ENCODE measurements at regions not wholly inside any gene's neighbourhood (a gene's known extent, or its start where the extent isn't known, plus 50 kb on each side); places are given as distances from the start of the nearest gene placed in this dataset.
"Not testable (repeated sequence)": the region's sequence is repeated elsewhere in the genome, so short reads cannot be mapped to it uniquely, and the experiment has no call there.

DNA sequence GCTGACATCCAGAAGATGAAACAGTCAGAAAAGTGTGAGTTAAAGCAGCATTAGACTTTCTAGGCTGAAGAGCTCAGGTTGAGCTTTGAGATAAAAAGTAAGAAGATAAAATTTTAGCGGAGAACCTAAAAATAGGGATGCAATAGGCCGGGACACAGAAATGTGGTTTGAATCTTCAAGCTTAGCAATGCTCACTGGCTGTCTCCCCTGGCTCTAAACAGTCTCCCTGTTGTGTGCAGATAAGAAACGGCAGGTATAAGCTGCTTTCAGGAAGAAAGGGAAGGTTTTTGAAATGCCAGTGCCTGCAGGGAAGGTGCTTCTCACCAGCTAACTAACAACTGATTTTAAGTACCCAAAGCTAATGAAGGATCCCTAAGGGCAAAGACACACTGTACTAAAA, 718.7 kb upstream of the SGO1 start:
- no peak for DNase-seq

DNA sequence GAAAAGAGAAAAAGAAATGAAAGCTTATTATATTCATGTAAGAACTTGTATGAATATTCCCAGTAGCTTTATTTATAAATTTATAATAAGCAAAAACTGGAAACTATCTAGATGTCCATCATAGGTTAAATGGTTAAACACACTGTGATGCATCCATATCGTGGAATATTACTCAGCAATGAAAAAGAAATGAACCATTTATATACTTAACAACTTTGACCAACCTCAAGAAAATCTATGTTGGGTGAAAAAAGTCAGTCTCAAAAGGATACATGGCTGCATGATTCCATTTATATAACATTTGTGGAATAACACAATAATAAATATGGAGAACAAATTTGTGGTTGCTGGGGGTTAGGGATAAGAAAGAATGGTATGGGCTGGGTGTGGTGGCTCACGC, 713.0 kb upstream of the SGO1 start:
- DNase-seq = no peak

GRCh38 chr3:20890111-20890519, 704.1 kb upstream of the SGO1 start:
- DNase-seq = no peak

DNA sequence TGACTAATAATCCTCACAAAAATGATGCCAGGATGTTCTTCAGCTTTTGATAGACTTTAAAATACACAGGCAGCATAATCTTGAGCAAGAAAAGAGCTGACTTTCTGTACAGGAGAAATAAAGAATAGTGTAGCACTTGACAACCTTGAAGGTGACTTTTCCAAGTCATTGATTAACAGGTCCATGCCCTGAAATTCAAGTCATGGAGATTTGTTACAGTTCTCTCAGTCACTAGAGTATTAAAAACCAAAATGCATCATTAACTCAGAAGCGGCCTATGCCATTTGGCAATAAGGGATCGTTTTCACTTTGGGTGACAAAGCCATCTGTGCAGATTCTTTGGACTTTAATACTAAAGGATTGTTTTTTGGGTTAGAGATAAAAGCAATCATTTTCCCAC, 692.7 kb upstream of the SGO1 start:
- no peak for DNase-seq

DNA sequence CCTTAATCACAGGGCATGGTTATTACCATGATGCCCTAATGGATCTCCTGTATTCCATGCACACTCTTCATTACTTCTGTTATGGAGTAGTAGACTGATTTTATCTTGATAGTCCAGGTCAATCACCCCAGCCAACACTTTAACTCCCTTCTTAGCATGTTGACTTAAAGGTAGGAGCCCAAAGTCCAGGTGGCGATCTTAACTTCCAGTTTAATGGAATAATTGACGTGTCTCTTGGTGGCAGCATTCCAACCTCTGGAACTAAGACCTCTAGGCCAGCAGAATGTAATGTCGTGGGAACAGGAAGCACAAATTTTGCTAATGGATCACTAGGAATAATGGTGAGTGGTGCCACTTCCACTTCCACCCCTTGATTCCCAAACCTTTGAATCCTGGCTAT, 687.2 kb upstream of the SGO1 start:
- DNase-seq = no peak

GRCh38 chr3:20870106-20870899, 684.3 kb upstream of the SGO1 start:
- DNase-seq = no peak

GRCh38 chr3:20865803-20866202, 679.8 kb upstream of the SGO1 start:
- DNase-seq = no peak

DNA sequence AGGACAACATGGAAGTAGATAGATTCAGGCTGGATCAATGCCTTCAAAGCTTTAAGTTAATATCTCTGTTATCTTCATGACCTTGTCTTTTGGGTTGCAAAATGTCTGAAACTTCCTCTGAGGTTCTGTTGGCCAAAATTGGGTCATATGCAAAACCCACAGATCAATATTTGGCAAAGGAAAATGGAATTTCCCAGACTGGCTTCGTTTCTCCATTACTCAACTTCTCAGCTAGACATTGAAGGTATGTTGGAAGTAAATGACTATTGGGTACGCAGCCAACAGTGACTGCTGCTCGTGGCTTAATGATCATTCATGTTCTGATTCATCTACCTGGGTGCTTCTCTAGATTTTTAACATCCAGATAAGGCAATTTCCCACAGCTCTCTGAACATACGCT, 675.4 kb upstream of the SGO1 start:
- no peak for DNase-seq

- DNase-seq = no peak
These were observed 671.6 kb upstream of the SGO1 start for GRCh38 chr3:20857636-20858035.

DNA sequence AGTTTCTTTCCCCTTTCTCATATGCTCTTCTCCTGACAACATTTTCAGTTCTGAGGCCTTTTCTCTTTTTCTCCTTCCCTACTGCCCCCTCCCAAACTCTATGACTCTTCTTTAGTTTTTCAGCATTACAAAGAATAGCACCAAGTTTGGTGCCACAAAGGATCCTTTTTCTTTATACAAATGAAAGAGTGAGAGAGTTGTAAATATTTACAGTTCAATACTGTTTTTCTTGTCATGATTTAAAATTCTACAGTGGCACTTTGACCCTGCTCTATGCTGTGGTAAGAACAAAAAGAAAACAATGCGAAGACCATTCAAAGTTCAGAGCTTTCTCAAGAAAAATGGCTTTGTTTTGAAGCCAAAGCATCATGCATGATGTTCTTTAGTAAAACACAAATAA, 667.9 kb upstream of the SGO1 start:
- no peak for DNase-seq

- no peak for DNase-seq
These were observed 666.7 kb upstream of the SGO1 start for GRCh38 chr3:20852712-20853111.

GRCh38 chr3:20849975-20850374, 664.0 kb upstream of the SGO1 start:
- no peak for DNase-seq

DNA sequence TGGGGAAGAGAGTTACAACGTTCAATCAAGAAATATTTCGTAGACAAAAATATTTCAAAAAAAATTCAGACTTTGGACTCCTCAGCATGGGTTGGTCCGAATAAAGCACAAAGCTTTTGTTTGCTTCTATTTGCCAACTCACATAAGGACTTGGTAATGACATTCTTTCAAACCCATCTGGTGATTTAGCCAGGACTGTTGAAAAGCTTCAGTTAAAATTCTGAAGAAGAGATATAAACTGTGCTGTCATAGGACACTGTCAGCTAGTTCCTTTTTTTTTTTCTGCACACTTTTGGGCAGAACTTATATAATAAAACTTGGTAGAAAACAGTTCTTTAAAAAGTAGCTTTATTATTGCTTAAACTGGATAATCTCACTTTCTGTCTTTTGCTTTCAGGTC, 660.8 kb upstream of the SGO1 start:
- no peak for DNase-seq

DNA sequence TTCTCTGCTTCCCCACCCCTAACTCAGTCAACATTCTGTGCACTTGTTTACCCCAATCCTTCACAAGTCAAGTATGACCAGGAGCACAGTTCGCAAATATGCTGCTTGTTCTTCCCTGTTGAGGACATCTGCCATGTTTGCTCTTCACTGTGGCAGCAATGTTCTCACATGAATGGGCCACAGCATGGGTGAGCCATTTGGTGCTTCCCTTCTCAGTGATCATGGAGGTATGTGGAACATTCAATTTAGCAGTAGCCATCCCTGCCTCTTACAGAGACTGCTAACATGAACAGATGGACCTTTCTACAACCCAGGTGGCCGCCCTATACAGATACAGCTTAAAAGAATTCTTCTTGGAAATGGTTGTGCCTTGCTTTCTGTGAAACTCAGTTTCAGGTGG, 660.1 kb upstream of the SGO1 start:
- no peak for DNase-seq

- DNase-seq = no peak
These were observed 658.8 kb upstream of the SGO1 start for GRCh38 chr3:20844851-20845250.

DNA sequence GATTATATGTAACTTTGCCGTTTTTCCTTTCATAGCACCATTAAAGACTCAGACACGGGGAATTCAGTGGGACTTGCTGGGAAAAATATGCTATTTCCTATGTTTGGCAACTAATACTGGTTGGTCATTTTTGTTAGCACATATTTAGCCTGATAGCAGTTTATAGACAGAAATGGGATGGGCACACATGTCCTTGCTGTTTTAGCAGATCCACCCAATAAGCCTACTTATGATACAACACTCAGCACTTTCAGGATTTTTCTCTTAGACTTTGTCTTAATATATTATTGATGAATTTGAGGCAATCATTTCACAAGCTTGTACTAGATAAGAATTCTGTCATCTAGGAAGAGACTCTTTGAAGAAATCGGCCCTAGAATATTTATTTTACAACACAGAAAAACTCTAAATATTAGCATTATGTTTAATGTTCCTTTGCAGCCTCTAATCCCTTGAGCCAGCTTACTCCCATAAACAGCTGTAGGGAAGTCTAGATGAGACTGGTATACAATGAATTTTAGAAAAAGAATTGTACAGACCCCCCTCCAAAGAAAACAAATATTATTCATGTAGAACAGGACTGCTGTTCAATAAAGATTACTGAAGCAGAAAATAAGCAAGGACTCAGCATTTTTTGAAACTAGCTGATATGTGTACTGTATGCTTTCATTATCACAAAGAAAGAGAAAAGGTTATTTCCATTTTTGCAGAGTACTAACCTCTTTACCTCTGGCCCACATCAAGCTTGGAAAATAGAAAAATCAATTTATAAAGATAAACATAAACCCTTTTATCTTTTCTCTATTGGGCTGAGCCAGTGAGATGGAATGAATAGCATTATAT, 656.8 kb upstream of the SGO1 start:
- no peak for DNase-seq

DNA sequence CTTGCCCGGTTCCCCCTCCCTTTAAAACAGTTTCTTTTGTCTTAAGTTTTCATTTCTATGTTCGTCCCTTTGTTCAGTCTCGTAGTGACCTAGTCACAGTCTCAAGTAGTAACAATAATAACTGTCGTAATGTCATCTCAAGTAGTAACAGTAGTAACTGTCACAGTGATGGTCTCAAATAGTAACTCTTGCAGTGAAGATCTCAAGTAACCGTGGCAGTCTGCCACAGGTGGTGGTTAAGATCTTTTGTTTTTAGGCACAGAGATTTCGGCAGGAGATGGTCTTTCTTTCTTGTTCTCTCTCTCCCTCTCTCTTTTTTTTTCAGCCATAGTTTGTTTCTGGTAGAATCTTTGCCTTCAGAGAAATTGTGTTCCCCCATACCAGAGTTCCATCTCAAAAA, 656.0 kb upstream of the SGO1 start:
- DNase-seq = no peak

DNA sequence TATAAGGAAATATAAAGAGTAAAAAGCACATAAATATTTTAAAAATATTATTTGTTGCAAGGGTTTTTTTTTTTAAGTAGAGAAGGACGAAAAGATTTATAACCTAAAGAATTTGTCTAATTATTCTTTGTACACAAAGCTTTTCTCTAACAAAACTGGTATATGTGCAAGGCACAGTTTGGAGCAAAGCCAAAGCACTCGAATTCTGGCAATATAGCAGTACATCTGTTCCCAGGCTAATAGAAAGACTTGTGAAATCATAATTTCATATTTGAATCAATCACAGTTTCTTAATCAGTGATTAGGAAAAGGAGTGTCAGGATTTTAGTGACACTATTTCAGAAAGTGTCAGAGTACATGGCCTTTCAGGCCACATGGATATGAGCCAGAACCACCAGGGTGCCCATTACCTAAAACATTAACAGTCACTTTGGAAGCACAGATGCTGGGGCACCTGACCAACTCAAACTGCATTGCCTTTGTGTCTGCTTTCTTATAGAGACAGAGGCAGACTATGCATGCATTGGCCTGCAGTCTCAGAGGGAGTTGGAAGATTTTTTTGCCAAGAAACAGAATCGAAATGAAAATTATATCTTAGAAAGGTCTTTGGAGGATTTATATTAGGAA, 651.8 kb upstream of the SGO1 start:
- DNase-seq = no peak

DNA sequence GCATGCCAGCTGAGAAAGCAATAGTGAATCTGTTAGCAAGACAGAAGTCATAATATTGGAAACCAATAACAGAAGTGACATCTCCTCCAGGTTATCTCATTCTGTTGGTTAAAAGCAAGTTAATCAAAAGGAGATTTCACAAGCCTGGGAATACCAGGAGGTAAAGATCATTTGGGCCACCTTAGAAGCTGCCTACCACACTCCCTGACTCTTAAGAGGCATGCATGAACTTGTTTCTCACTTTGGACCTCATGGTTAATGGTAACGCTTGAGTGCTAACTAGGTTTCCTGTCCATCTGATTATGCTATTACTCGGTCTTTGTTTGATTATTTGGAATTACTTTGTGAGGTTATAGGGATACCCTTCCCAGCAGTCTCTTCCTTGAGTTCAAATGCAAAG, 650.8 kb upstream of the SGO1 start:
- no peak for DNase-seq

DNA sequence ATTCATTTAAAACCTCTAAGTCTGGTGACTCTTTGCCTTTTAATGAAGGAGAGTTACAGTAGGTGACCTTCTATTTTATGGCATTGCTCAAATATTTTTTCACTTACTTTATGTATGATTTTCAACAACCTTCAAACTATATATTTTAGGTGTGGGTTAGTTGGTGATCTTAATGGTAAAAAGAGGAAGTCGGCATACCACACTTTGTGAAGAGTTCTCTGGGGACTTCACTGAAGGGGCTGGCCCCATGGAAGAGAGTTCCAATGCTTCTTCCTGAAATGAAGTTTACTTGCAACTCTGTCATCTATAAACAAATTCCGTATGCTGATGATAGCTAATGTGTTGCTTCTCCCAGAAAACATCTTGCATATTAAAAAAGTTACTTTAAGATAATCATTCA, 647.0 kb upstream of the SGO1 start:
- no peak for DNase-seq

- no peak for DNase-seq
These were observed 636.2 kb upstream of the SGO1 start for GRCh38 chr3:20822251-20822650.

GRCh38 chr3:20820872-20821271, 634.9 kb upstream of the SGO1 start:
- not testable (repeated sequence) for DNase-seq

GRCh38 chr3:20811631-20812030, 625.6 kb upstream of the SGO1 start:
- no peak for DNase-seq

- DNase-seq = no peak
These were observed 625.0 kb upstream of the SGO1 start for GRCh38 chr3:20811006-20811405.
